Ishikawa (cell line): ENCODE measurements at regions not wholly inside any gene's neighbourhood (a gene's known extent, or its start where the extent isn't known, plus 50 kb on each side); places are given as distances from the start of the nearest gene placed in this dataset.
A peak's percentile ranks its signal among the peaks of the same experiment; 100 is the strongest.

ENCODE experiments used
- CEBPB ChIP-seq: IDR thresholded peaks from 2 replicates; pipeline ENCODE4 v1.6.1; 2012
- CREB1 ChIP-seq: IDR thresholded peaks from 2 replicates; pipeline ENCODE4 v1.6.1; 2012; ENCODE audit warnings: low read depth
- EGR1 ChIP-seq: IDR thresholded peaks from 2 replicates; pipeline ENCODE4 v1.6.1; 2012
- EP300 ChIP-seq: IDR thresholded peaks from 2 replicates; pipeline ENCODE4 v1.6.1; 2012; ENCODE audit warnings: borderline replicate concordance
- MAX ChIP-seq: IDR thresholded peaks from 2 replicates; pipeline ENCODE4 v1.6.1; 2012
- NFIC ChIP-seq: IDR thresholded peaks from 2 replicates; pipeline ENCODE4 v1.6.1; 2012
- RAD21 ChIP-seq: IDR thresholded peaks from 2 replicates; pipeline ENCODE4 v1.6.1; 2012; ENCODE audit warnings: low read depth
- REST ChIP-seq: IDR thresholded peaks from 2 replicates; pipeline ENCODE4 v1.6.1; 2012; ENCODE audit warnings: low read depth, mild to moderate bottlenecking
- TAF1 ChIP-seq: IDR thresholded peaks from 2 replicates; pipeline ENCODE4 v1.6.1; 2012; ENCODE audit warnings: low read depth, mild to moderate bottlenecking
- TCF12 ChIP-seq: IDR thresholded peaks from 2 replicates; pipeline ENCODE4 v1.6.1; 2012; ENCODE audit warnings: low read depth
- TEAD4 ChIP-seq: IDR thresholded peaks from 2 replicates; pipeline ENCODE4 v1.6.1; 2012
- YY1 ChIP-seq: IDR thresholded peaks from 2 replicates; pipeline ENCODE4 v1.6.1; 2012; ENCODE audit warnings: low read depth
- ZBTB7A ChIP-seq: IDR thresholded peaks from 2 replicates; pipeline ENCODE4 v1.6.1; 2012; ENCODE audit warnings: low read depth

DNA sequence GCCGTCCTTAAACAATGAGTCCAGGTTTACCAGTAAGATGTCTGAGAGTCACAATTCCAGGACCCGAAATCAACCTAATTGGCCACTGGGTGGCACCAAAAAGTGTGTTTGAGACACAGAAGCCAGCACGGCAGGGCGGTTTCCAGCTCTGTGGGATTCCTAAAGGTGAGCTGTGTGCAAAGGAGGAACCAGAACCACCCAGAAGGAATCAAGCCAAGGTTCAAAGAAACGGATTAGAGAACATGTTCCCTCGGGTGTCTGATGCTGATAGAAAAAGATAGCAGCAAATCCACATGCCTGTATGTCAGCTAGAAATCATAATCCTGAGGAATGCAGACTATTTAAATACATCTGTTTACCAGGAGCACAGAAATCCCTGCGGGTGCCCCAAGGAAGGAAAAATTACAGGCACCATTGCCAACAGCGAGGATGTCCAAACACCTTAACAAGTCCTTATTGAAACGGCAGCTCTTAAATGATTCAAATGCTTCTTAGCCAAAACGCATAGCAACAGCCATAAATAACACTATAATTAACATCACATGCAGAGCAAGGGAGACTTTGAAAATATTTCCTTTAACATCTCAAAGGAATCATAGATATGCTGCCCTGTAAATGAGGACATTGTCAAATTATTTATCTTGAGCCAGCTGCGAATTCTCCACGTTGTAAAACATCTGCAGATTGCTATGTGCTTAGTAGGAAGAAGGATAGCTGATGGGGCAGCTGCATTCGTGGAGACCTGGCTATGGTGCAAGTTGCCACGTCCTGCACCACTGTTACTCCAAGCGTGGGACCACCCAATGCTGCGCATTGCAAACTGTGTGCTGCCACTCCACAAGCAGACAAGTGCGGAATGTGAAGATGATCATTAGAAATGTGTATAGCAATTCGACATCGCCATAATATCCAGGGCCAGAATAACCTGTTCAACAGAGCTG, 318.7 kb upstream of the NCKAP5 start:
- TF ChIP-seq YY1, result no peak
- TF ChIP-seq EP300, result no peak; the same call in 1 of the 2 replicates
- TF ChIP-seq NFIC, result no peak
- no peak for TF ChIP-seq TAF1
- no peak for TF ChIP-seq REST
- TF ChIP-seq MAX, result no peak
- TF ChIP-seq TEAD4, result no peak
- peak; percentile 67 for TF ChIP-seq RAD21
- TF ChIP-seq TCF12, result no peak
- no peak for TF ChIP-seq CREB1
- TF ChIP-seq CEBPB, result no peak
- TF ChIP-seq EGR1, result no peak
- no peak for TF ChIP-seq ZBTB7A
